GM12878 (cell line): ENCODE measurements at regions not wholly inside any gene's neighbourhood (a gene's known extent, or its start where the extent isn't known, plus 50 kb on each side); places are given as distances from the start of the nearest gene placed in this dataset.

ENCODE experiments used
- ATAC-seq: fragments of 200-7000 bp; cut with Tn5 transposase; 3 replicates; pipeline ENCODE4 v1.9.1; 2020; ENCODE audit warnings: mild to moderate bottlenecking, moderate library complexity
- BruUV-seq: library from RNA; stranded (reverse); fragments of 400-500 nt; replicated peaks from 2 replicates; lab custom pipeline; 2021; lab: Mats Ljungman, UMichigan
- CTCF ChIA-PET: fragments of 300-600 bp; sonication (Branson Sonifier 250); formaldehyde crosslinking; extraction: SDS; loops from one replicate; lab custom pipeline; 2021; ENCODE audit warnings: inconsistent platforms; lab: Yijun Ruan, JAX
- POLR2A ChIA-PET: fragments of 350-600 bp; formaldehyde crosslinking; extraction: SDS; loops from one replicate; lab custom pipeline; 2021; ENCODE audit warnings: inconsistent platforms; lab: Charles Lee
- RAD21 ChIA-PET: fragments of 300-600 bp; sonication (Branson Sonifier 250); formaldehyde crosslinking; loops from one replicate; lab custom pipeline; 2023; ENCODE audit warnings: antibody characterized with exemption; ENCODE audit not compliant: unreplicated experiment; lab: Charles Lee
- SMC1A ChIA-PET: fragments of 300-600 bp; sonication (Branson Sonifier 250); formaldehyde crosslinking; loops from one replicate; lab custom pipeline; 2023; ENCODE audit not compliant: unreplicated experiment, uncharacterized antibody; lab: Charles Lee
- DNase-seq: peaks from one replicate; pipeline ENCODE4 v3.0.0-alpha.2; 2011; ENCODE audit warnings: low read depth, low spot score
- FAIRE-seq: peaks from 3 replicates; lab custom pipeline; 2011; peaks lifted over from hg19 to GRCh38; lab: Jason Lieb, UNC
- H2AFZ ChIP-seq: 2 replicates; pipeline ENCODE4 v1.6.0; 2011; ENCODE audit warnings: low read depth, low read length, control low read depth; ENCODE audit not compliant: control insufficient read depth
- H3K27ac ChIP-seq: 2 replicates; pipeline ENCODE4 v1.5.1; 2011; ENCODE audit warnings: control low read depth; ENCODE audit not compliant: control insufficient read depth, insufficient read depth
- H3K27me3 ChIP-seq, 2 experiments: replicated peaks in 1 of 2; 2 replicates each; pipeline versions ENCODE4 v1.6.0 to v1.6.1; 2011; ENCODE audit warnings: low read length in 1 of 2; ENCODE audit not compliant: control insufficient read depth in 2 of 2, insufficient read depth in 2 of 2
- H3K36me3 ChIP-seq, 2 experiments: 2 replicates each; pipeline ENCODE4 v1.5.1; 2011; ENCODE audit warnings: low read length in 1 of 2; ENCODE audit not compliant: control insufficient read depth in 2 of 2, insufficient read depth in 2 of 2
- H3K4me1 ChIP-seq: 2 replicates; pipeline ENCODE4 v1.6.1; 2011; ENCODE audit warnings: mild to moderate bottlenecking, low read length, moderate library complexity, mixed read lengths; ENCODE audit not compliant: control insufficient read depth, insufficient read depth
- H3K4me2 ChIP-seq: 2 replicates; pipeline ENCODE4 v1.6.0; 2011; ENCODE audit warnings: control low read depth; ENCODE audit not compliant: control insufficient read depth, insufficient read depth
- H3K4me3 ChIP-seq: fragments of 200-600 bp; sonication (generic); 2 replicates; pipeline ENCODE4 v1.5.1; 2016
- H3K79me2 ChIP-seq: 2 replicates; pipeline ENCODE4 v1.6.0; 2011; ENCODE audit warnings: low read length; ENCODE audit not compliant: control insufficient read depth, insufficient read depth
- H3K9ac ChIP-seq: 2 replicates; pipeline ENCODE4 v1.8.0; 2011; ENCODE audit warnings: low read length, control low read depth, mixed read lengths; ENCODE audit not compliant: control insufficient read depth, insufficient read depth
- H3K9me3 ChIP-seq: replicated peaks from 3 replicates; pipeline ENCODE4 v1.5.1; 2011; ENCODE audit warnings: mild to moderate bottlenecking, low read length; ENCODE audit not compliant: control insufficient read depth, insufficient read depth
- H4K20me1 ChIP-seq: 2 replicates; pipeline ENCODE4 v1.6.0; 2011; ENCODE audit not compliant: control insufficient read depth, insufficient read depth
- CREB1 ChIP-seq: IDR thresholded peaks from 2 replicates; pipeline ENCODE4 v1.6.1; 2012; ENCODE audit warnings: low read depth, mild to moderate bottlenecking, inconsistent platforms
- DPF2 ChIP-seq: fragments of 450-650 bp; IDR thresholded peaks from 2 replicates; pipeline ENCODE4 v1.6.1; 2017; ENCODE audit warnings: mild to moderate bottlenecking
- EGR1 ChIP-seq, 2 experiments: IDR thresholded peaks; 1 replicate in 1 of 2; 2 replicates in 1 of 2; pipeline ENCODE4 v1.6.1; 2011 to 2012; ENCODE audit warnings: low read depth in 2 of 2, low read length in 2 of 2, borderline replicate concordance in 1 of 2, mild to moderate bottlenecking in 1 of 2, moderate library complexity in 1 of 2
- ESRRA ChIP-seq: IDR thresholded peaks from 2 replicates; pipeline ENCODE4 v1.6.1; 2012; ENCODE audit warnings: mild to moderate bottlenecking, low read length, improper control_type of control experiment
- ETV6 ChIP-seq, 2 experiments: fragments of 450-650 bp in 1 of 2; IDR thresholded peaks in 1 of 2; conservative IDR thresholded peaks in 1 of 2; 2 replicates each; pipeline ENCODE4 v1.6.1; 2014; ENCODE audit warnings: antibody characterized with exemption in 1 of 2, borderline replicate concordance in 1 of 2, low read depth in 1 of 2, mild to moderate bottlenecking in 1 of 2, moderate library complexity in 1 of 2
- IKZF2 ChIP-seq, 2 experiments: fragments of 450-650 bp; IDR thresholded peaks; 2 replicates each; pipeline ENCODE4 v1.6.1; 2017; ENCODE audit warnings: mild to moderate bottlenecking in 2 of 2, moderate library complexity in 2 of 2
- IRF4 ChIP-seq: IDR thresholded peaks from 2 replicates; pipeline ENCODE4 v1.6.1; 2011; ENCODE audit warnings: low read depth, low read length
- JUNB ChIP-seq: IDR thresholded peaks from 2 replicates; pipeline ENCODE4 v1.6.1; 2016; ENCODE audit warnings: antibody characterized with exemption, mild to moderate bottlenecking
- KLF5 ChIP-seq: fragments of 450-650 bp; IDR thresholded peaks from 2 replicates; pipeline ENCODE4 v1.6.1; 2014; ENCODE audit warnings: mild to moderate bottlenecking; ENCODE audit not compliant: partially characterized antibody
- MTA3 ChIP-seq: IDR thresholded peaks from 2 replicates; pipeline ENCODE4 v1.6.1; 2012; ENCODE audit warnings: low read length, inconsistent platforms, borderline replicate concordance
- SMAD1 ChIP-seq: fragments of 450-650 bp; IDR thresholded peaks from 2 replicates; pipeline ENCODE4 v1.6.1; 2018; ENCODE audit warnings: mild to moderate bottlenecking, low read depth; ENCODE audit not compliant: partially characterized antibody
- SREBF1 ChIP-seq: IDR thresholded peaks from 2 replicates; pipeline ENCODE4 v1.6.1; 2012; ENCODE audit warnings: mild to moderate bottlenecking, low read length
- SRF ChIP-seq, 2 experiments: IDR thresholded peaks; 2 replicates each; pipeline ENCODE4 v1.6.1; 2011; ENCODE audit warnings: low read depth in 2 of 2, low read length in 2 of 2, mild to moderate bottlenecking in 1 of 2, moderate library complexity in 1 of 2
- TCF7 ChIP-seq: IDR thresholded peaks from 2 replicates; pipeline ENCODE4 v1.6.1; 2014; ENCODE audit warnings: antibody characterized with exemption, borderline replicate concordance
- ZNF207 ChIP-seq: fragments of 450-650 bp; IDR thresholded peaks from 2 replicates; pipeline ENCODE4 v1.6.1; 2014; ENCODE audit warnings: antibody characterized with exemption, mild to moderate bottlenecking, borderline replicate concordance
- ZNF622 ChIP-seq: fragments of 450-650 bp; IDR thresholded peaks from 2 replicates; pipeline ENCODE4 v1.6.1; 2017; ENCODE audit warnings: mild to moderate bottlenecking, inconsistent platforms
- WGBS: methylation state at CpG from one replicate; pipeline ENCODE4 v1.1.6; 2016; ENCODE audit warnings: low lambda C conversion rate; ENCODE audit not compliant: insufficient replicate concordance, insufficient coverage; ENCODE audit errors: missing lambda C conversion rate; 5-methylcytosine and 5-hydroxymethylcytosine counted together
- in situ Hi-C: fragments of 300-500 bp; cut with MboI; formaldehyde crosslinking; loops from 9 replicates; pipeline ENCODE4 v1.14.3; 2018; ENCODE audit warnings: mixed read lengths
- intact Hi-C: fragments of 100-400 bp; cut with micrococcal nuclease; formaldehyde crosslinking; loops from one replicate; pipeline ENCODE4 v1.14.2; 2022; ENCODE audit not compliant: unreplicated experiment

GRCh38 chr17:13989138-13989537 lies 80.2 kb upstream of the COX10 start:
- POLR2A ChIA-PET = no interaction called here

GRCh38 chr17:13993106-13993505 lies 76.2 kb upstream of the COX10 start:
- no peak overlapping the region for H3K9ac ChIP-seq
- ChIA-PET CTCF (no interaction called here), SMC1A (no interaction called here), POLR2A (no interaction called here), RAD21 (no interaction called here)
- no peaks in the 10 kb centered on the region for H3K9me3 ChIP-seq
- H2AFZ ChIP-seq = no peak overlapping the region
- DNase-seq (no peak), FAIRE-seq (no peak), ATAC-seq (no peak)
- no peak overlapping the region for H3K4me2 ChIP-seq
- no peak overlapping the region for H3K4me3 ChIP-seq
- no TSS peak for BruUV-seq
- no peaks in the 10 kb centered on the region for H3K36me3 ChIP-seq
- in situ Hi-C loops = no loop called here
- intact Hi-C loops = no loop called here
- TF ChIP-seq CREB1 = no peak
- no peak for TF ChIP-seq JUNB
- TF ChIP-seq ETV6 (conservative IDR thresholded peaks at IDR 0.05 in 1 of 2, IDR thresholded peaks at IDR 0.05 in 1 of 2; ENCODE audit: borderline replicate concordance in 1 of 2, low read depth in 1 of 2) = no peak
- TF ChIP-seq IKZF2 (IDR thresholded peaks at IDR 0.05) = no peak
- no peak for TF ChIP-seq MTA3
- H3K27ac ChIP-seq = no peak overlapping the region
- no peaks in the 10 kb centered on the region for H3K27me3 ChIP-seq
- H3K4me1 ChIP-seq = no peaks in the 10 kb centered on the region
- 33% methylated on average over 6 of the region's 6 CpGs for WGBS
- H3K79me2 ChIP-seq = no peaks in the 10 kb centered on the region
- H4K20me1 ChIP-seq = no peaks in the 10 kb centered on the region

More at GRCh38 chr17:13989138-13989537, 80.2 kb upstream of the COX10 start:
- H3K4me1 ChIP-seq = no peaks in the 10 kb centered on the region
- no peak overlapping the region for H3K9ac ChIP-seq
- no peak overlapping the region for H2AFZ ChIP-seq
- no peak overlapping the region for H3K4me2 ChIP-seq
- RAD21 ChIA-PET = no interaction called here
- FAIRE-seq (no peak), ATAC-seq (no peak), DNase-seq (no peak)
- H3K36me3 ChIP-seq = no peaks in the 10 kb centered on the region
- no peaks in the 10 kb centered on the region for H3K79me2 ChIP-seq
- CTCF ChIA-PET = no interaction called here
- 63% methylated on average over 4 of the region's 4 CpGs for WGBS
- no peaks in the 10 kb centered on the region; the same call in 2 of the 3 replicates for H3K9me3 ChIP-seq
- no peak overlapping the region for H3K4me3 ChIP-seq
- no peak for TF ChIP-seq EGR1 (IDR thresholded peaks at IDR 0.05; ENCODE audit: borderline replicate concordance in 1 of 2, low read depth in 2 of 2, low read length in 2 of 2)
- TF ChIP-seq SRF (IDR thresholded peaks at IDR 0.05; ENCODE audit: low read depth in 2 of 2, low read length in 2 of 2) = no peak
- no peak for TF ChIP-seq KLF5
- no peak for TF ChIP-seq IRF4
- no peak for TF ChIP-seq ZNF622
- TF ChIP-seq DPF2 = no peak
- TF ChIP-seq ZNF207 = no peak
- TF ChIP-seq TCF7 = no peak
- TF ChIP-seq SREBF1 = no peak
- no peak for TF ChIP-seq SMAD1
- TF ChIP-seq ESRRA = no peak
- SMC1A ChIA-PET = no interaction called here
- in situ Hi-C loops (no loop called here), intact Hi-C loops (no loop called here)
- no TSS peak for BruUV-seq
- H4K20me1 ChIP-seq = no peaks in the 10 kb centered on the region
- H3K27ac ChIP-seq = no peak overlapping the region
- H3K27me3 ChIP-seq = no peaks in the 10 kb centered on the region
